Psoas muscle (tissue), 7 donors: ENCODE measurements at regions not wholly inside any gene's neighbourhood (a gene's known extent, or its start where the extent isn't known, plus 50 kb on each side); places are given as distances from the start of the nearest gene placed in this dataset.

Source experiments
- ATAC-seq, 4 donors: fragments of 200-7000 bp; cut with Tn5 transposase; one replicate each; pipeline ENCODE4 v1.9.1; 2020; ENCODE audit warnings: moderate library complexity in 3 of 4, mild to moderate bottlenecking in 2 of 4
- DNase-seq, 2 donors: peaks; one replicate each; pipeline ENCODE4 v3.0.0-alpha.2; 2020
- H3K27ac ChIP-seq: fragments of 200-600 bp; one replicate; pipeline ENCODE4 v1.8.0; 2022
- H3K27me3 ChIP-seq, 3 donors: fragments of 200-600 bp in 1 of 3; one replicate each; pipeline versions ENCODE4 v1.6.1 to v1.8.0; 2013 to 2022; ENCODE audit warnings: low read length in 2 of 3, mild to moderate bottlenecking in 2 of 3, moderate library complexity in 1 of 3; ENCODE audit not compliant: insufficient read depth in 3 of 3
- H3K36me3 ChIP-seq, 2 donors: fragments of 200-600 bp in 1 of 2; one replicate each; pipeline versions ENCODE4 v1.6.1 to v1.8.0; 2013 to 2022; ENCODE audit warnings: low read depth in 1 of 2, mild to moderate bottlenecking in 1 of 2, moderate library complexity in 1 of 2; ENCODE audit not compliant: insufficient read depth in 1 of 2
- H3K4me1 ChIP-seq: fragments of 200-600 bp; one replicate; pipeline ENCODE4 v1.8.0; 2022
- H3K4me3 ChIP-seq: fragments of 200-600 bp; one replicate; pipeline ENCODE4 v1.8.0; 2022; ENCODE audit warnings: mild to moderate bottlenecking
- H3K9me3 ChIP-seq: fragments of 200-600 bp; one replicate; pipeline ENCODE4 v1.8.0; 2022
- WGBS, 3 donors: extraction: QIAGEN DNeasy Blood & Tissue Kit; methylation state at CpG; one replicate each; pipeline versions ENCODE4 v1.1.6 to v1.1.7; 2013; 5-methylcytosine and 5-hydroxymethylcytosine counted together
- intact Hi-C, 2 donors: fragments of 100-400 bp; cut with DNase I; formaldehyde crosslinking; loops; one replicate each; pipeline versions ENCODE4 v1.11.0 to v1.14.2; 2022
- TF ChIP-seq, protein P1 (sequence below): fragments of 200-600 bp; IDR thresholded peaks from one replicate; pipeline ENCODE4 v1.8.0; 2022; ENCODE audit warnings: antibody characterized with exemption
- donor health status: healthy with polysubstance abuse.
- donor health status: DM: no; HTN: no; CAD: no; lungs with moderate emphysema.
- donor health status: Bipolar disorder and iron deficiency.
- donor health status: healthy.
- donor health status: DM: yes; HTN: yes; CAD: no.
- donor health status: DM: no; HTN: no; CAD: no.
- donor health status: DM: yes; HTN: yes; CAD: no.

DNA sequence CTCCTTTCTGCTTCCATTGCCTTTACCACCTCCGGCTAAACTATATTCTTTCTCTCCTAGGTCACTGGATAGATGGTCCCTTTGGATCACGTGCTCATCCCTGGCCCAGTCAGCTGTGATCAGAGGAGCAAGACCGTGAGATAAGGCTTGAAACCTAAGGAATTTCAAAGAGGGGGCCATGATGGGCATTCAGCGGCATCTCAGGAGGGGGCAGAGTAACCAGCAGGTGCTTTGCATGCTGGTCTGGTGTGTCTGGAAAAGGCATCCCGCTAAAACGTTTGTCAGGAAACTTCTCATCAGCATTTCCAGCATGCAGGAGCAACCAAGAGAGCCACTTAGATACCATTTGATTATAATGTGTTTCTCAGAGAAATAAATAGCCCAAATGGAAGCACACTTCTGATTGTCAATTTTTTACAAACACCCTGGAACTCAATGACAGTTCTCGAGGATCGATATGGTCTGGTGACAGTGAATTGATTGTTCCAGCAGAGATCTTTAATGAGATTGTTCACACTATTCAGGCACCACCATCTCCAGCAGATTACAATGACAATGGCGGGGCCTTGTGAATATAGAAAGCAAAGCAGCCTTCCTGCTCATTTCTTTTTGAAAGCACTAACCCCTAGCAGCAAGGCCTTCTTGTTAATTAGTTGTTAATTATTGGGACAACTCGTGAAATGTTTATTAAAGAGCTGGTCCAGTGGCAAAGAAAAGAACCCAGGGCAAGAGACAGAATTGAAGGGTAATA is 327.1 kb downstream of the PTTG2 start:
- Histone ChIP-seq H3K9me3 (no peaks in the 10 kb centered on the region), H3K4me1 (no peaks in the 10 kb centered on the region), H3K27me3 (no peaks in the 10 kb centered on the region), H3K27ac (no peak overlapping the region), H3K36me3 (no peaks in the 10 kb centered on the region), H3K4me3 (no peak overlapping the region)
- TF ChIP-seq, protein P1, sequence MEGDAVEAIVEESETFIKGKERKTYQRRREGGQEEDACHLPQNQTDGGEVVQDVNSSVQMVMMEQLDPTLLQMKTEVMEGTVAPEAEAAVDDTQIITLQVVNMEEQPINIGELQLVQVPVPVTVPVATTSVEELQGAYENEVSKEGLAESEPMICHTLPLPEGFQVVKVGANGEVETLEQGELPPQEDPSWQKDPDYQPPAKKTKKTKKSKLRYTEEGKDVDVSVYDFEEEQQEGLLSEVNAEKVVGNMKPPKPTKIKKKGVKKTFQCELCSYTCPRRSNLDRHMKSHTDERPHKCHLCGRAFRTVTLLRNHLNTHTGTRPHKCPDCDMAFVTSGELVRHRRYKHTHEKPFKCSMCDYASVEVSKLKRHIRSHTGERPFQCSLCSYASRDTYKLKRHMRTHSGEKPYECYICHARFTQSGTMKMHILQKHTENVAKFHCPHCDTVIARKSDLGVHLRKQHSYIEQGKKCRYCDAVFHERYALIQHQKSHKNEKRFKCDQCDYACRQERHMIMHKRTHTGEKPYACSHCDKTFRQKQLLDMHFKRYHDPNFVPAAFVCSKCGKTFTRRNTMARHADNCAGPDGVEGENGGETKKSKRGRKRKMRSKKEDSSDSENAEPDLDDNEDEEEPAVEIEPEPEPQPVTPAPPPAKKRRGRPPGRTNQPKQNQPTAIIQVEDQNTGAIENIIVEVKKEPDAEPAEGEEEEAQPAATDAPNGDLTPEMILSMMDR, result no peak
- DNase-seq (no peak), ATAC-seq (no peak)
- intact Hi-C loops, result no loop called here
- 74 to 83% (median 83%) methylated on average over 10 of the region's 10 CpGs for WGBS, 3 donors

DNA sequence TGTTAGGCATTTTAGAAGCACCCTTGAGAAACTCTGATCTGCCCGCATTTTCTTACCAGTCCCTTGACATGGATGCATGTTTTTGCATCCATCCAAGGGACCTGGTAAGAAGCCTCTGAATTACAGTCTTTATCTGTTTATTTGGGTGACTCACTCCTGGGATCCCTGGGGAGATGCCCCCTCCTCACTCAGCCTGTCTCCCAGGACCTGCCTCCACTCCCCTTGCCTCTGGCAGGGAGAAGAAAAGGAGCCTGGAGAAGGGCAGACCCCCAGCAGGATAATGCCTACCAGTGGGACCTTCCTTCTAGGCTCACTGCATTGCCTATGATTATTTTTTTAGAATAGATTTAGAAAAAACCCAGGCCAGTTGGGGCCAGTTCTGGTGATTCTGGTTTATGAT is 329.4 kb downstream of the PTTG2 start:
- no peak for ATAC-seq
- no peaks in the 10 kb centered on the region for H3K27me3 ChIP-seq
- H3K27ac ChIP-seq, result no peak overlapping the region
- no peaks in the 10 kb centered on the region for H3K4me1 ChIP-seq
- TF ChIP-seq, protein P1, result no peak
- intact Hi-C loops, result no loop called here
- 87 to 95% (median 88%) methylated on average over 1 of the region's 1 CpG for WGBS, 3 donors
- no peak for DNase-seq
- H3K4me3 ChIP-seq, result no peak overlapping the region
- peaks cover 5% of the 10 kb centered on the region for H3K9me3 ChIP-seq
- no peaks in the 10 kb centered on the region for H3K36me3 ChIP-seq

DNA sequence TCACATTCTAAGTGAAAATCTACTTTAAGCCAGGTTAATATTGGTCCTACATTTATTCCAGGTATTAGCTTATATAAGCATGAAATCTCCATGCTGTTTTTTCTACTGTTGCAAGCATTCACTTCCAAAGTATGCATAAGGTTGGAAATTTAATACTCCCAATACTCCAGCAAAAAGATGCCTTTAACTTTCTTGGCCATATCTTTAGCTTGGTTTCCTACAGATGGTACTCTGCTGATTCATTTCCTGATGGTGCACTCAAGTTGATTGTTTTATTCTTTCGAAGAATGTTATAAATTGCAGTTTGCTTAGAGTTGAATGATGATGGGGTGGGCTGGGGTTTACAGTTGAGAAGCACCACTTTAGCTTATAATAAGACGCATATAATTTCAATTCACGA is 330.2 kb downstream of the PTTG2 start:
- no peak overlapping the region for H3K27ac ChIP-seq
- H3K36me3 ChIP-seq, result no peaks in the 10 kb centered on the region
- TF ChIP-seq, protein P1, result no peak
- peaks cover 5% of the 10 kb centered on the region for H3K9me3 ChIP-seq
- no peak for DNase-seq
- ATAC-seq, result no peak
- no peaks in the 10 kb centered on the region for H3K27me3 ChIP-seq
- 75 to 77% (median 76%) methylated on average over 3 of the region's 3 CpGs for WGBS, 3 donors
- intact Hi-C loops, result no loop called here
- no peaks in the 10 kb centered on the region for H3K4me1 ChIP-seq
- no peak overlapping the region for H3K4me3 ChIP-seq

DNA sequence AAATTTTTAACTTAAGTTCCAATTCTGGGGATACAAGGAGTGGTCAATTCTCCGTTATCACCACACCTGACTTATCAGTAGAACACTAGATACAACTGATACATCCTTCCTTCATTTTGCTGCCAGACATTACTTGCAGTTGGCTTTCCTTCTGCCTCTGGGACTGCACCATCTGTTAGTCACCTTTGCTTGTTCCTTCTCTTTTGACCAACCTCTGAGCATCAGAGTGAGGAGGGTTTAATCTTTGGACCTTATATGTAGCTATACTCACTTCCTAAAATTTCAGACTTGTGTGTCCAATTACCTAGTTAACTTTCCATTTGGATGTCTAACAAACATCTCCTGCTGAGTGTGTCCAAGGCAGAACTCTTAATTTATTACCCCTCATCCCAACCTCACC is 330.7 kb downstream of the PTTG2 start:
- H3K4me3 ChIP-seq, result no peak overlapping the region
- ATAC-seq, result no peak
- WGBS, 3 donors, result 90 to 96% (median 91%) methylated on average over 1 of the region's 1 CpG

More for the DNA sequence above, 330.7 kb downstream of the PTTG2 start:
- intact Hi-C loops, result no loop called here
- H3K27me3 ChIP-seq, result no peaks in the 10 kb centered on the region
- H3K27ac ChIP-seq, result no peak overlapping the region
- H3K36me3 ChIP-seq, result no peaks in the 10 kb centered on the region
- no peaks in the 10 kb centered on the region for H3K4me1 ChIP-seq
- peaks cover 5% of the 10 kb centered on the region for H3K9me3 ChIP-seq
- TF ChIP-seq, protein P1, result no peak
- DNase-seq, result no peak
